ENCODE measurements at regions not wholly inside any gene's neighbourhood (a gene's known extent, or its start where the extent isn't known, plus 50 kb on each side); places are given as distances from the start of the nearest gene placed in this dataset.
"Not testable (repeated sequence)": the region's sequence is repeated elsewhere in the genome, so short reads cannot be mapped to it uniquely, and the experiment has no call there.

GRCh38 chr4:66300336-66300934, 630.1 kb upstream of the EPHA5 start:
- FAIRE-seq (no peak), DNase-seq (ENCODE audit: insufficient read length, low spot score) (no peak)
- TF ChIP-seq TAF1 (IDR thresholded peaks at IDR 0.05; ENCODE audit: low read depth, low read length) (no peak), POLR2AphosphoS5 (IDR thresholded peaks at IDR 0.05; ENCODE audit: low read depth, low read length) (no peak)

- no peak for DNase-seq (ENCODE audit: insufficient read length, low spot score)
- TF ChIP-seq TAF1 (IDR thresholded peaks at IDR 0.05; ENCODE audit: low read depth, low read length) (no peak), POU2F2 (IDR thresholded peaks at IDR 0.05; ENCODE audit: low read depth, low read length) (no peak), PAX5 (IDR thresholded peaks at IDR 0.05; ENCODE audit: insufficient read depth, low read length, severe bottlenecking) (no peak), SPI1 (IDR thresholded peaks at IDR 0.05; ENCODE audit: low read depth, low read length) (no peak), POLR2A (IDR thresholded peaks at IDR 0.05; ENCODE audit: low read depth, low read length) (no peak), POLR2AphosphoS5 (IDR thresholded peaks at IDR 0.05; ENCODE audit: low read depth, low read length) (no peak)
- no peak for FAIRE-seq
These were observed 628.3 kb upstream of the EPHA5 start for GRCh38 chr4:66298569-66298968.

GRCh38 chr4:66297703-66298102, 627.4 kb upstream of the EPHA5 start:
- TF ChIP-seq SPI1 (IDR thresholded peaks at IDR 0.05; ENCODE audit: low read depth, low read length) (no peak), POU2F2 (IDR thresholded peaks at IDR 0.05; ENCODE audit: low read depth, low read length) (no peak), POLR2A (IDR thresholded peaks at IDR 0.05; ENCODE audit: low read depth, low read length) (no peak), PAX5 (IDR thresholded peaks at IDR 0.05; ENCODE audit: insufficient read depth, low read length, severe bottlenecking) (no peak), POLR2AphosphoS5 (IDR thresholded peaks at IDR 0.05; ENCODE audit: low read depth, low read length) (no peak), TAF1 (IDR thresholded peaks at IDR 0.05; ENCODE audit: low read depth, low read length) (no peak)
- DNase-seq (ENCODE audit: insufficient read length, low spot score) (no peak), FAIRE-seq (no peak)

GRCh38 chr4:66294638-66295037, 624.3 kb upstream of the EPHA5 start:
- DNase-seq (ENCODE audit: insufficient read length, low spot score), result no peak
- no peak for TF ChIP-seq POLR2A (IDR thresholded peaks at IDR 0.05; ENCODE audit: low read depth, low read length)
- no peak for TF ChIP-seq TAF1 (IDR thresholded peaks at IDR 0.05; ENCODE audit: low read depth, low read length)
- TF ChIP-seq POU2F2 (IDR thresholded peaks at IDR 0.05; ENCODE audit: low read depth, low read length), result no peak
- no peak for TF ChIP-seq POLR2AphosphoS5 (IDR thresholded peaks at IDR 0.05; ENCODE audit: low read depth, low read length)
- TF ChIP-seq PAX5 (IDR thresholded peaks at IDR 0.05; ENCODE audit: insufficient read depth, low read length, severe bottlenecking), result no peak
- TF ChIP-seq SPI1 (IDR thresholded peaks at IDR 0.05; ENCODE audit: low read depth, low read length), result no peak
- no peak for FAIRE-seq

- no peak for DNase-seq (ENCODE audit: insufficient read length, low spot score)
- FAIRE-seq, result no peak
- no peak for TF ChIP-seq POLR2AphosphoS5 (IDR thresholded peaks at IDR 0.05; ENCODE audit: low read depth, low read length)
- TF ChIP-seq SPI1 (IDR thresholded peaks at IDR 0.05; ENCODE audit: low read depth, low read length), result no peak
- no peak for TF ChIP-seq POU2F2 (IDR thresholded peaks at IDR 0.05; ENCODE audit: low read depth, low read length)
These were observed 614.7 kb upstream of the EPHA5 start for GRCh38 chr4:66284991-66285451.

GRCh38 chr4:66279084-66279483, 608.8 kb upstream of the EPHA5 start:
- TF ChIP-seq PAX5 (IDR thresholded peaks at IDR 0.05; ENCODE audit: insufficient read depth, low read length, severe bottlenecking) (no peak), SPI1 (IDR thresholded peaks at IDR 0.05; ENCODE audit: low read depth, low read length) (peak; percentile 62; the same call in 1 of the 2 replicates), TAF1 (IDR thresholded peaks at IDR 0.05; ENCODE audit: low read depth, low read length) (no peak), POU2F2 (IDR thresholded peaks at IDR 0.05; ENCODE audit: low read depth, low read length) (no peak)
- FAIRE-seq, result no peak
- no peak for DNase-seq (ENCODE audit: insufficient read length, low spot score)

- no peak for DNase-seq (ENCODE audit: insufficient read length, low spot score)
- no peak for FAIRE-seq
- TF ChIP-seq TAF1 (IDR thresholded peaks at IDR 0.05; ENCODE audit: low read depth, low read length), result no peak
- TF ChIP-seq POLR2AphosphoS5 (IDR thresholded peaks at IDR 0.05; ENCODE audit: low read depth, low read length), result no peak
- no peak for TF ChIP-seq POU2F2 (IDR thresholded peaks at IDR 0.05; ENCODE audit: low read depth, low read length)
- TF ChIP-seq POLR2A (IDR thresholded peaks at IDR 0.05; ENCODE audit: low read depth, low read length), result no peak
- TF ChIP-seq SPI1 (IDR thresholded peaks at IDR 0.05; ENCODE audit: low read depth, low read length), result no peak
- no peak for TF ChIP-seq PAX5 (IDR thresholded peaks at IDR 0.05; ENCODE audit: insufficient read depth, low read length, severe bottlenecking)
These were observed 605.2 kb upstream of the EPHA5 start for GRCh38 chr4:66275411-66276038.

GRCh38 chr4:66273110-66273509, 602.8 kb upstream of the EPHA5 start:
- no peak for TF ChIP-seq POU2F2 (IDR thresholded peaks at IDR 0.05; ENCODE audit: low read depth, low read length)
- no peak for TF ChIP-seq PAX5 (IDR thresholded peaks at IDR 0.05; ENCODE audit: insufficient read depth, low read length, severe bottlenecking)
- no peak for TF ChIP-seq POLR2AphosphoS5 (IDR thresholded peaks at IDR 0.05; ENCODE audit: low read depth, low read length)
- no peak for TF ChIP-seq SPI1 (IDR thresholded peaks at IDR 0.05; ENCODE audit: low read depth, low read length)
- no peak for TF ChIP-seq TAF1 (IDR thresholded peaks at IDR 0.05; ENCODE audit: low read depth, low read length)
- no peak for TF ChIP-seq POLR2A (IDR thresholded peaks at IDR 0.05; ENCODE audit: low read depth, low read length)
- no peak for DNase-seq (ENCODE audit: insufficient read length, low spot score)
- FAIRE-seq, result no peak

- FAIRE-seq; DNase-seq (ENCODE audit: insufficient read length, low spot score): not testable (repeated sequence)
These were observed 600.1 kb upstream of the EPHA5 start for GRCh38 chr4:66270356-66270755.

GRCh38 chr4:66266554-66266953, 596.3 kb upstream of the EPHA5 start:
- not testable (repeated sequence) for DNase-seq (ENCODE audit: insufficient read length, low spot score); FAIRE-seq

GRCh38 chr4:66266035-66266434, 595.7 kb upstream of the EPHA5 start:
- DNase-seq (ENCODE audit: insufficient read length, low spot score), result no peak
- no peak for TF ChIP-seq SPI1 (IDR thresholded peaks at IDR 0.05; ENCODE audit: low read depth, low read length)
- no peak for TF ChIP-seq POLR2AphosphoS5 (IDR thresholded peaks at IDR 0.05; ENCODE audit: low read depth, low read length)
- TF ChIP-seq PAX5 (IDR thresholded peaks at IDR 0.05; ENCODE audit: insufficient read depth, low read length, severe bottlenecking), result no peak
- no peak for TF ChIP-seq POLR2A (IDR thresholded peaks at IDR 0.05; ENCODE audit: low read depth, low read length)
- TF ChIP-seq POU2F2 (IDR thresholded peaks at IDR 0.05; ENCODE audit: low read depth, low read length), result no peak
- no peak for TF ChIP-seq TAF1 (IDR thresholded peaks at IDR 0.05; ENCODE audit: low read depth, low read length)
- no peak for FAIRE-seq
